ENCODE measurements at regions not wholly inside any gene's neighbourhood (a gene's known extent, or its start where the extent isn't known, plus 50 kb on each side); places are given as distances from the start of the nearest gene placed in this dataset.

GRCh38 chr19:29381353-29382203 is 144.2 kb upstream of the VSTM2B start:
- no peaks in the 10 kb centered on the region for H3K27me3 ChIP-seq
- no peak overlapping the region for H3K4me3 ChIP-seq
- no peaks in the 10 kb centered on the region for H3K36me3 ChIP-seq
- H3K9me3 ChIP-seq = no peaks in the 10 kb centered on the region
- H3K4me1 ChIP-seq = no peaks in the 10 kb centered on the region
- no peak overlapping the region for H3K27ac ChIP-seq
- TF ChIP-seq CTCF (IDR thresholded peaks at IDR 0.05) = no peak
- DNase-seq (ENCODE audit: low spot score) = no peak

- Histone ChIP-seq H3K9me3 (no peaks in the 10 kb centered on the region), H3K36me3 (no peaks in the 10 kb centered on the region), H3K4me1 (no peaks in the 10 kb centered on the region), H3K27me3 (no peaks in the 10 kb centered on the region), H3K27ac (no peak overlapping the region), H3K4me3 (no peak overlapping the region)
- no peak for DNase-seq (ENCODE audit: low spot score)
- no peak for TF ChIP-seq CTCF (IDR thresholded peaks at IDR 0.05)
Measured at GRCh38 chr19:29383696-29384095, 142.1 kb upstream of the VSTM2B start.

GRCh38 chr19:29384656-29385055 is 141.1 kb upstream of the VSTM2B start:
- H3K4me1 ChIP-seq = no peaks in the 10 kb centered on the region
- H3K27me3 ChIP-seq = no peaks in the 10 kb centered on the region
- no peak overlapping the region for H3K27ac ChIP-seq
- H3K4me3 ChIP-seq = no peak overlapping the region
- no peaks in the 10 kb centered on the region for H3K36me3 ChIP-seq
- no peak for DNase-seq (ENCODE audit: low spot score)
- no peaks in the 10 kb centered on the region for H3K9me3 ChIP-seq
- TF ChIP-seq CTCF (IDR thresholded peaks at IDR 0.05) = no peak

DNA sequence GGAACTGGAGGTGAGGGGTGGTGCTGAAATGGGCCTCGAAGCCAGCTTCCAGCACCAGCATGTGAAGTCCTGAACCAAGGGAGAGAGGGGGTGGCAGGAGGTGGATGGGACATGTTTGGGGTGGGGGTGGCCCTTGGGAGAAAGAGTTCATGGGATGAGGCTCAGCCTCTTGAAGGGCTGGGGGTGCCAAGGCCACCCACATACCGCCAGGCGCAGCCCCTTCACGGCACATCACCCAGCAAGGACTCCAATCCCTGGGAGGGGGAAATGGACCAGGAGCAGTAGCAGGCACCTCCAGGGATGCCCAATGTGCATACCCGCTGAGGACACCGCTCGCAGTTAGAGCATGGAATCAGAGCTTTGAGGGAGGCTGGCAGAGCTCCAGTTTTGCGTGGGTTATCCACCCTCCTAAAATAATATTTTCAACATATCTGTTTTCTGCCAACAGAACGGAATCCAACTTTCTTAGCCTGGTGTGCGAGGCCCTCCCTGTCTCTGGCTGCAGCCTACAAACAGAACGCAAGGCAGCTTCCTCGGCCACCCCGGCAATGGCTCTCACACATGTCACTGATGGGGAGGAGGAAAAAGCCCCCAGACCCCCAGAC is 140.5 kb upstream of the VSTM2B start:
- H3K4me1 ChIP-seq = no peaks in the 10 kb centered on the region
- H3K4me3 ChIP-seq = no peak overlapping the region
- no peak overlapping the region for H3K27ac ChIP-seq
- no peaks in the 10 kb centered on the region for H3K9me3 ChIP-seq
- no peak for DNase-seq (ENCODE audit: low spot score)
- no peak for TF ChIP-seq CTCF (IDR thresholded peaks at IDR 0.05)
- H3K36me3 ChIP-seq = no peaks in the 10 kb centered on the region
- no peaks in the 10 kb centered on the region for H3K27me3 ChIP-seq

DNA sequence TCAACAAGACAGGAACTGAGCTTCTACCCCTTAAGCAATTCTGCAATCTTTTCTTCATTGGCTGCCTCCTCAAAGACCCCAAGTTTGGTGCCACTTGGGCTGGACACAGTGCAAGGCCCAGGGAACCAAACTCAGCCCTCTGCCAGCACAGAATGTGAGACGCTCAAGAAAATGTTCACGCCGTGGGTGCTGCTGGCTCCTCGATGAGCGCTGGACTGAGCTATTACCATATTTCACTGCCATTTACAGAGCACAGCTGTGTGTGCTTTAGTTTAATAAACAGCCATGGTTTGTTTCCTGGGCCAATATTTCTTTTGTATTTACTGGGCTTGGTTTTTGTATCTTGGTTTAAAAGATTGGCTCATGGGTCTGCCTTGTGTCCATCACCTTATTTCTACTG is 138.8 kb upstream of the VSTM2B start:
- TF ChIP-seq CTCF (IDR thresholded peaks at IDR 0.05) = no peak
- DNase-seq (ENCODE audit: low spot score) = no peak
- H3K4me3 ChIP-seq = no peak overlapping the region
- no peaks in the 10 kb centered on the region for H3K27me3 ChIP-seq
- H3K27ac ChIP-seq = no peak overlapping the region
- H3K36me3 ChIP-seq = no peaks in the 10 kb centered on the region
- no peaks in the 10 kb centered on the region for H3K4me1 ChIP-seq
- H3K9me3 ChIP-seq = peaks cover 0 to 11% of the 10 kb centered on the region in 2 donors
